HFF-Myc (cell line): ENCODE measurements at regions not wholly inside any gene's neighbourhood (a gene's known extent, or its start where the extent isn't known, plus 50 kb on each side); places are given as distances from the start of the nearest gene placed in this dataset.

ENCODE experiments used
- DNase-seq: peaks from one replicate; pipeline ENCODE4 v3.0.0-alpha.2; 2011; ENCODE audit warnings: low read depth; ENCODE audit errors: extremely low read depth
- H3K4me3 ChIP-seq: replicated peaks from 2 replicates; pipeline ENCODE4 v1.5.1; 2011; ENCODE audit warnings: low read depth, mild to moderate bottlenecking, control low read depth, low read length
- TF ChIP-seq, protein P1 (sequence below): IDR thresholded peaks from 2 replicates; pipeline ENCODE4 v1.5.1; 2012; ENCODE audit warnings: mild to moderate bottlenecking, low read depth, low read length, control low read depth; ENCODE audit errors: missing control alignments

DNA sequence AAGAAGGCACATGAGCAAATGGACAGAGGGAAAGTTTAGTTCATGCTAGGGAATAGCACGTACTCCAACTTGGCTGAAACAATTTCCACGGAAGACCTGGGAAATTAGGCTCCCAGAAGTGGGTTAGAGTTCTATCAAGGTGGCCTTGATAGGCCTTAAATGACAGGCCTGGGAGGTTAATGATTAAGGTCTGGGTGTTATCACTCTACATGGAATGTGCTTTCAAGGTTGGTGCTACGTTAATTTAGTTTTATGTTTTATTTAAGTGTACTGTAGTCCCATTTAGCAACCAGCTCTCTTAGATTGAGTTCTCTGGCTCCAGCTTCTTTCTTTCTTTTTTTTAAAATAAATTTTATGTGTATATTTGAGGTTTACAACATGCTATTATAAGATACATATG is 121.4 kb upstream of the MEF2C start:
- TF ChIP-seq, protein P1, sequence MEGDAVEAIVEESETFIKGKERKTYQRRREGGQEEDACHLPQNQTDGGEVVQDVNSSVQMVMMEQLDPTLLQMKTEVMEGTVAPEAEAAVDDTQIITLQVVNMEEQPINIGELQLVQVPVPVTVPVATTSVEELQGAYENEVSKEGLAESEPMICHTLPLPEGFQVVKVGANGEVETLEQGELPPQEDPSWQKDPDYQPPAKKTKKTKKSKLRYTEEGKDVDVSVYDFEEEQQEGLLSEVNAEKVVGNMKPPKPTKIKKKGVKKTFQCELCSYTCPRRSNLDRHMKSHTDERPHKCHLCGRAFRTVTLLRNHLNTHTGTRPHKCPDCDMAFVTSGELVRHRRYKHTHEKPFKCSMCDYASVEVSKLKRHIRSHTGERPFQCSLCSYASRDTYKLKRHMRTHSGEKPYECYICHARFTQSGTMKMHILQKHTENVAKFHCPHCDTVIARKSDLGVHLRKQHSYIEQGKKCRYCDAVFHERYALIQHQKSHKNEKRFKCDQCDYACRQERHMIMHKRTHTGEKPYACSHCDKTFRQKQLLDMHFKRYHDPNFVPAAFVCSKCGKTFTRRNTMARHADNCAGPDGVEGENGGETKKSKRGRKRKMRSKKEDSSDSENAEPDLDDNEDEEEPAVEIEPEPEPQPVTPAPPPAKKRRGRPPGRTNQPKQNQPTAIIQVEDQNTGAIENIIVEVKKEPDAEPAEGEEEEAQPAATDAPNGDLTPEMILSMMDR, result no peak
- no peak for DNase-seq
- H3K4me3 ChIP-seq, result no peak overlapping the region

DNA sequence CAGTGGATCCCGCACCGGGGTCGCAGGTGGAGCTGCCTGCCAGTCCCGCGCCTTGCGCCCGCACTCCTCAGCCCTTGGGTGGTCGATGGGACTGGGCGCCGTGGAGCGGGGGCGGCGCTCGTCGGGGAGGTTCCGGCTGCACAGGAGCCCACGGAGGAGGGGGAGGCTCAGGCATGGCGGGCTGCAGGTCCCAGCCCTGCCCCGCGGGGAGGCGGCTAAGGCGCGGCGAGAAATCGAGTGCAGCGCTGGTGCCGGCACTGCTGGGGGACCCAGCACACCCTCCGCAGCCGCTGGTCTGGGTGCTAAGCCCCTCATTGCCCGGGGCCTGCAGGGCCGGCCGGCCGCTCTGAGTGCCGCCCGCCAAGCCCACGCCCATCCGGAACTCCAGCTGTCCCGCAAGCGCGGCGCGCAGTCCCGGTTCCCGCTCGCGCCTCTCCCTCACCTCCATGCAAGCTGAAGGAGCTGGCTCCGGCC is 120.6 kb upstream of the MEF2C start:
- DNase-seq, result no peak
- no peak overlapping the region for H3K4me3 ChIP-seq
- TF ChIP-seq, protein P1, result no peak

DNA sequence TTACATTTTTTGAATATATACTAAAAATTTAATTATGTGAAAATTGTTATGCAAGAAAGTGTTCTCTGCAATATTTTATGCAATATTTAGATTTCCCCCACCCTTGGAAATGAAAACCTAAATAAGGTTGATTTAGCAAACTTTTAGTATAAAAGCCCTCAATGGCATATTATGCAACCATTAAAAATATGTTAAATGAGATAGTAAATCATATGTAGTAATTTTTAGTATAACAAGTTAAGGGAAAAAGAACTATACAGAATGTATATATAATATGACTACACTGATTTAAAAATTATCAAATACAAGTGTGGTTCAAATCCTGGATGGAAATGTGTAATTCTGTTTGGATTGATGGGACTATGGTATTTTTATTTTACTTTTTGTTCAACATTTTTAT is 116.9 kb upstream of the MEF2C start:
- H3K4me3 ChIP-seq, result no peak overlapping the region
- TF ChIP-seq, protein P1, result no peak
- no peak for DNase-seq

DNA sequence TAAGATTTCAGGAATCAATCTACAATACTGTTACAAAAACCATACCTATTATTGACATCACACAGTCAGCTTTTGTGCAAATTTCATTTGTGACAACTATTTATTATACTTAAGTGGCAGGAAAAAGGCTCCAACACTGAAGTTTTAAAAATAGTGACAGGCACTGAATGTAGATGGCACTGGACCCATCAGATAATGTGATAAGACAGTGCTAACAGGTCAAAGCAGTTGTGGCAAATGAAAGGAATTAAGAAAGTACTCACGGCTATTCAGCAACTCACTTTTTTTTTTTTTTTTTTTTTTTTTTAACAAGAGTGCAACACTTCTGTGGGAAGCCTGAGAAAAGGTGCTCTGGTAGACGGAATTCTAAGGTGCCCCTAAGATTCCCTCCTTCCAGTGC is 115.0 kb upstream of the MEF2C start:
- TF ChIP-seq, protein P1, result no peak
- no peak overlapping the region for H3K4me3 ChIP-seq
- DNase-seq, result no peak

DNA sequence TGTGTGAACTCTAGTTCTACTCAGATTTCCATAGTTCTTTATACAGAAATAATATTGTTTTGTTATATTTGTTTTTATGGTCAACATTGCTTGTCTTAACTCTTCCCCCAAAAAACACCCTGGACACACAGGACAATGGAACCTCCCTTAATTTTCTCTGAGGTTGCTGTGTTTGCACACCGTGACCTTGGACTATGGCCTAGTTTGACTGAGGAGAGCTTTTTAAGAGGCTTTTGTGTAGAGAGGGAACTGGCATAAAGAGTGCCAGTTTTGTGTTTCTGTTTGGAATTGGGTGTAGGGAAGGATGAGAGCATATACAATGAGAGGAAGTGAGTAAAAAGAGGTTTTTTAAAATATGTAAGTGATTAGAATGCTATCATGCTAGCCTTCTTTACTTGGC is 101.1 kb upstream of the MEF2C start:
- DNase-seq, result no peak
- TF ChIP-seq, protein P1, result no peak
- H3K4me3 ChIP-seq, result no peak overlapping the region

DNA sequence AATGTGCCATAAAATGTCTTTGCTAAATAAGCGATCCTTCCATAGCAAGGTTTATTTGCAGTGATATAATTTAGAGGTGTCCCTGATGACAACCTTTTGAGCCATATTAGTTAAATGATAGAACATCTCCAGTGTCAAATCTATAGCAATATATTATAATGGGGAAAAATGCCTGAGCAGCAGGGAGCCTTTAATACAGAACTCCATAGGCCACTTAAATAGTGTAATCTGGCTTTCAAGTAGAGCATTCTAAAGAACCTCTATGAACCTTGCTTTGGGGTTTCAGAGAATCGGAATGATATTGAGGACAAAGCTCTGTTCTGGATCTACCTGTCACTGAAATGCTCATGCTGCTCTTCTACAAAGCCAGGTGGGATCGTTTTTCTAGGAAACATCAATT is 96.7 kb upstream of the MEF2C start:
- DNase-seq, result no peak
- TF ChIP-seq, protein P1, result no peak
- H3K4me3 ChIP-seq, result no peak overlapping the region

DNA sequence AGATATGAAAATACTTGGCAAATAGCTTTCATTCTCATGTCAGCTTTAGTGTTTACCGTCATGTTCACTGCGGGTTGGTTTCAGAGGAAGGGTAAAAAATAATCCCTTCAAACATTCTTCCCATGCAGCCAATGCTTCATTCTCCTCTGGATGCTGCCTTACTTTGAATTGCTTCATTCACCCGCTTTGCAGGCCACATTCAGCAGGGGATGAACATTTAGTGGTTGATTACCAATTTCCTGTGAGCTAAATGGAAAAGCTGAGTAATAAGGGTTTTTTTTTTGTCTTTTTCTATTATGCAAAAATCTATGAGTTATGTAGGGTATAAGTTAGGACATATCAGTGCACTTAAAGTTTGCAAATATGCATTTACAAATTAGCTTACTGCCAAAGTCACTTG is 96.3 kb upstream of the MEF2C start:
- TF ChIP-seq, protein P1, result no peak
- no peak overlapping the region for H3K4me3 ChIP-seq
- no peak for DNase-seq
